ENCODE measurements at regions not wholly inside any gene's neighbourhood (a gene's known extent, or its start where the extent isn't known, plus 50 kb on each side); places are given as distances from the start of the nearest gene placed in this dataset.

GRCh38 chr12:28870839-28871440 is 278.1 kb upstream of the FAR2 start (continued):
- no peak for TF ChIP-seq ZBTB33 (IDR thresholded peaks at IDR 0.05)
- no peak for TF ChIP-seq STAT3 (IDR thresholded peaks at IDR 0.05; ENCODE audit: low read depth, low read length)

DNA sequence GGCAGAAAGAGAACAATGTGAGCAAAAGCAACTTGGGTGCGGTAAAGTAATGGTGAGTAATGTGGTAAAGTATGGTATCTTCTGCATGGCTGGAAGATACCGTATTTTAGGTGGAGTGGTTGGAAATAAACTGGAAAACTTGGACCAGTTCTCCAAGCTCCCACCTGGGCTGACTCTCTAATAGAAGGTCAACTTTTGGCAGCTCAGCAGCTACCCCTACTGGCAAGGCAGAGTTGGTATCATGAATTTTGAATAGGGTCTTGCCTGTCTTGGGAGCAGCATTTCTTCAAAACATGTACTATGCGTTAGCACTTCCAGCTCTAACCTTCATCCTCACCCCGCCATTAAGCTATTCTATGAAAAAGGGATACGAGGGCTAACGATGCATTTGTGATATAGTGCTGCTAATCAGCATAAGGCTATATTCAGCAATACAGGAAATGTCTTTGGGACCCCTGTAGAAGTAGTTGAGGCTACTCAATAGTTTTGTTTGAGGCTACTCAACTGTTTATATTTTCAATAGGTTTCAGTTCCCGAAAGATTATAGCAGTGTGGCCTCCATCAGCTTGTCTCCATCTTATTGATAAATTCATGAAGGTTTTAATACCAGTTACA is 276.3 kb upstream of the FAR2 start:
- Histone ChIP-seq H3K4me2 (ENCODE audit: control insufficient read depth, insufficient read depth) (no peak overlapping the region), H3K9me3 (replicated peaks; ENCODE audit: control insufficient read depth, insufficient read depth, low read length) (no peaks in the 10 kb centered on the region), H4K20me1 (ENCODE audit: control insufficient read depth, insufficient read depth) (no peaks in the 10 kb centered on the region), H3K27ac (ENCODE audit: control insufficient read depth, insufficient read depth) (no peak overlapping the region), H2AFZ (ENCODE audit: control insufficient read depth, low read depth, low read length) (no peak overlapping the region), H3K36me3 (ENCODE audit: control insufficient read depth in 2 of 2, insufficient read depth in 2 of 2, low read length in 1 of 2) (no peaks in the 10 kb centered on the region), H3K4me3 (no peak overlapping the region), H3K4me1 (ENCODE audit: control insufficient read depth, insufficient read depth, low read length) (no peaks in the 10 kb centered on the region), H3K79me2 (ENCODE audit: control insufficient read depth, insufficient read depth, low read length) (no peaks in the 10 kb centered on the region), H3K9ac (ENCODE audit: control insufficient read depth, insufficient read depth, low read length) (no peak overlapping the region), H3K27me3 (replicated peaks in 1 of 2; ENCODE audit: control insufficient read depth in 2 of 2, insufficient read depth in 2 of 2, low read length in 1 of 2) (no peaks in the 10 kb centered on the region)
- TF ChIP-seq SMC3 (IDR thresholded peaks at IDR 0.05; ENCODE audit: borderline replicate concordance, low read length), result peak; percentile 43; the same call in 1 of the 2 replicates
- no peak for TF ChIP-seq CBX3 (IDR thresholded peaks at IDR 0.05; ENCODE audit: borderline replicate concordance, low read depth)
- TF ChIP-seq, protein P1, sequence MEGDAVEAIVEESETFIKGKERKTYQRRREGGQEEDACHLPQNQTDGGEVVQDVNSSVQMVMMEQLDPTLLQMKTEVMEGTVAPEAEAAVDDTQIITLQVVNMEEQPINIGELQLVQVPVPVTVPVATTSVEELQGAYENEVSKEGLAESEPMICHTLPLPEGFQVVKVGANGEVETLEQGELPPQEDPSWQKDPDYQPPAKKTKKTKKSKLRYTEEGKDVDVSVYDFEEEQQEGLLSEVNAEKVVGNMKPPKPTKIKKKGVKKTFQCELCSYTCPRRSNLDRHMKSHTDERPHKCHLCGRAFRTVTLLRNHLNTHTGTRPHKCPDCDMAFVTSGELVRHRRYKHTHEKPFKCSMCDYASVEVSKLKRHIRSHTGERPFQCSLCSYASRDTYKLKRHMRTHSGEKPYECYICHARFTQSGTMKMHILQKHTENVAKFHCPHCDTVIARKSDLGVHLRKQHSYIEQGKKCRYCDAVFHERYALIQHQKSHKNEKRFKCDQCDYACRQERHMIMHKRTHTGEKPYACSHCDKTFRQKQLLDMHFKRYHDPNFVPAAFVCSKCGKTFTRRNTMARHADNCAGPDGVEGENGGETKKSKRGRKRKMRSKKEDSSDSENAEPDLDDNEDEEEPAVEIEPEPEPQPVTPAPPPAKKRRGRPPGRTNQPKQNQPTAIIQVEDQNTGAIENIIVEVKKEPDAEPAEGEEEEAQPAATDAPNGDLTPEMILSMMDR (IDR thresholded peaks at IDR 0.05 in 2 of 3, conservative IDR thresholded peaks at IDR 0.05 in 1 of 3; ENCODE audit: control insufficient read depth in 2 of 3, extremely low read depth in 1 of 3, insufficient read depth in 1 of 3, low read depth in 3 of 3, low read length in 3 of 3), result peak; percentile 72 to 79 (median 74)
- TF ChIP-seq RAD21 (IDR thresholded peaks at IDR 0.05; ENCODE audit: insufficient read depth, low read depth, low read length), result peak; percentile 84
- ATAC-seq (peak; percentile 76), FAIRE-seq (peak; percentile 13), DNase-seq (ENCODE audit: low read depth, low spot score) (no peak)
- in situ Hi-C loops (cut with MboI) (no loop called here), intact Hi-C loops (cut with micrococcal nuclease; ENCODE audit: unreplicated experiment) (loop anchor here (2.0 to 5.0 kb wide), 2 partner anchors 905 to 1140 kb away; no protein-coding TSS in a partner anchor)
- RAD21 ChIA-PET (ENCODE audit: unreplicated experiment), result interaction anchor here (1.1 to 1.8 kb wide), 4 partner anchors 289 to 763 kb away, joined by 3 to 5 read pairs (median 4); no protein-coding TSS in a partner anchor
- BruUV-seq (replicated peaks), result no TSS peak
- WGBS (ENCODE audit: insufficient coverage, insufficient replicate concordance, low lambda C conversion rate, missing lambda C conversion rate), result 2% methylated on average over 7 of the region's 7 CpGs
- POLR2A ChIA-PET, result no interaction called here
- CTCF ChIA-PET, result interaction anchor here (0.8 to 2.4 kb wide), 19 partner anchors 9 to 1140 kb away, joined by 3 to 10 read pairs (median 5); no protein-coding TSS in a partner anchor
- SMC1A ChIA-PET (ENCODE audit: uncharacterized antibody, unreplicated experiment), result interaction anchor here (0.9 to 2.4 kb wide), 8 partner anchors 11 to 1140 kb away, joined by 3 to 5 read pairs (median 3); no protein-coding TSS in a partner anchor
